ENCODE measurements at regions not wholly inside any gene's neighbourhood (a gene's known extent, or its start where the extent isn't known, plus 50 kb on each side); places are given as distances from the start of the nearest gene placed in this dataset.

GRCh38 chr20:12383821-12384220 is 466.1 kb downstream of the BTBD3 start:
- peak overlapping the region in 2 of 3 experiments; percentile 47 to 80 for H3K27ac Mint-ChIP-seq
- peaks cover 22% of the 10 kb centered on the region for H3K4me1 Mint-ChIP-seq
- H3K9me3 Mint-ChIP-seq = peaks cover 7% of the 10 kb centered on the region
- peak overlapping the region in 1 of 3 experiments; percentile 1 for H3K4me3 Mint-ChIP-seq
- no peak for TF ChIP-seq CTCF (IDR thresholded peaks at IDR 0.05; ENCODE audit: unreplicated experiment in 3 of 3)
- H3K27me3 Mint-ChIP-seq (ENCODE audit: low read depth) = peaks cover 4% of the 10 kb centered on the region
- H3K36me3 Mint-ChIP-seq (ENCODE audit: low read depth) = no peaks in the 10 kb centered on the region

- TF ChIP-seq CTCF (IDR thresholded peaks at IDR 0.05; ENCODE audit: unreplicated experiment in 3 of 3) = no peak
- Mint-ChIP-seq H3K4me3 (no peak overlapping the region), H3K27me3 (ENCODE audit: low read depth) (peaks cover 4% of the 10 kb centered on the region), H3K27ac (no peak overlapping the region), H3K9me3 (no peaks in the 10 kb centered on the region), H3K4me1 (peaks cover 22% of the 10 kb centered on the region), H3K36me3 (ENCODE audit: low read depth) (no peaks in the 10 kb centered on the region)
Observed at GRCh38 chr20:12386821-12387220, 469.1 kb downstream of the BTBD3 start.

DNA sequence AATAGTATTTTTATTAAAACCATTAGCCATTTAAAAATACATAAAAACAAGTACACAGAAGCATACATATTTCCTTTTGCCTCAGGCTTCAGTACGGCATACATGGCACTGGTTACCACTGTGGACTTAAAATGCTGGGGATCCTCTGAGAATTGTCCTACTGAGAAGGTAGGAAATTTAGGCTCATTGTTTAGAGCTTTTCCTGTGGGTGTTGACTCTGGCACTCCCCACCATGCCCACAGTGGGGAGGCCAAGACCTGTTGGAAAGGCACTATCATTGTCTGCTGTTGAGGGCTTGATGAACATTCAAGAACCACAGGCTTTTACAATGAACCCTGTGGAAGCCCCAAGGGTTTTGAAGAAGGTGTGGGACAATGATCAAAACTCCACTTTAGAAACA is 473.4 kb downstream of the BTBD3 start:
- TF ChIP-seq CTCF (IDR thresholded peaks at IDR 0.05; ENCODE audit: unreplicated experiment in 3 of 3) = no peak
- peaks cover 4% of the 10 kb centered on the region for H3K4me1 Mint-ChIP-seq
- no peaks in the 10 kb centered on the region for H3K27me3 Mint-ChIP-seq (ENCODE audit: low read depth)
- H3K27ac Mint-ChIP-seq = no peak overlapping the region
- H3K4me3 Mint-ChIP-seq = no peak overlapping the region
- no peaks in the 10 kb centered on the region for H3K36me3 Mint-ChIP-seq (ENCODE audit: low read depth)
- H3K9me3 Mint-ChIP-seq = no peaks in the 10 kb centered on the region

DNA sequence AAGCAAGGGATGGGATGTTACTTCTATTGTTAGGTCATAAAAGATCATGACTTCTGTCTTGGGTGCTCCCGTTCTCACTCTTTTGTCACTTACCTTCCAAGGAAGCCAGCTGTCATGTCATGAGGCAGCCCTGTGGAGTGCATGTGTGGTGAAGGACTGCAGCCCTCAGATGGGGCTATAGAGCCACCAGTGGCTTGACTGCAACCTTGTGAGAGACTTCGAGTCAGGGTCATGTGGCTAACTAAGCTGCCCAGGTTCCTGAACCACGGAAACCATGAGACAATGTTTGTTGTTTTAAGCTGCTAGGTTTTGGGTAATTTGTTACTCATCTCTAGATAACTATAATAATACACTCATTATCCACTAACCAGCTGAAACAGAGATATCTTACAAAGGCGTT is 477.1 kb downstream of the BTBD3 start:
- H3K36me3 Mint-ChIP-seq (ENCODE audit: low read depth) = no peaks in the 10 kb centered on the region
- H3K4me3 Mint-ChIP-seq = no peak overlapping the region
- no peak overlapping the region for H3K27ac Mint-ChIP-seq
- no peaks in the 10 kb centered on the region for H3K4me1 Mint-ChIP-seq
- no peaks in the 10 kb centered on the region for H3K27me3 Mint-ChIP-seq (ENCODE audit: low read depth)
- TF ChIP-seq CTCF (IDR thresholded peaks at IDR 0.05; ENCODE audit: unreplicated experiment in 3 of 3) = no peak
- no peaks in the 10 kb centered on the region for H3K9me3 Mint-ChIP-seq

GRCh38 chr20:12395353-12395752 is 477.7 kb downstream of the BTBD3 start:
- no peak for TF ChIP-seq CTCF (IDR thresholded peaks at IDR 0.05; ENCODE audit: unreplicated experiment in 3 of 3)
- Mint-ChIP-seq H3K27me3 (ENCODE audit: low read depth) (no peaks in the 10 kb centered on the region), H3K36me3 (ENCODE audit: low read depth) (no peaks in the 10 kb centered on the region), H3K27ac (peak overlapping the region in 1 of 3 experiments; percentile 67), H3K4me3 (no peak overlapping the region), H3K4me1 (no peaks in the 10 kb centered on the region), H3K9me3 (no peaks in the 10 kb centered on the region)

DNA sequence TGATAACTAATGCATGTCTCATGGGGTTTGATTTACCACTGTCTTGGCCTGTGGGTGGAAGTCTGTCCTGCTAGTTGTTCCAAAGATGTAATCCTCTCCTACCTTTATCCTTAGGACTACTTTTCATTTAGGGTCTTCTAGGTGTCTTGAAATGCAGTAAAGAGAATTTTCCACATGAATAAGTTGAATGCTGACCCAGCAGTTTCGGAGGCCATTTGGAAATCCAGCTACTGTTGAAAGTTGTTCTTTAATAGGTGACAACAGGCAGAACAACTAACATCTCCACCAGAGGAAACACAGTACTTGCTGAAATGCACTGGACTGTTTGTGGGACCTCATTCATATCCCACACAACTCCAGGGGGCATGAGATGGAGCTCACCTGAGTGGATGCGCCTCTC is 478.1 kb downstream of the BTBD3 start:
- H3K36me3 Mint-ChIP-seq (ENCODE audit: low read depth) = no peaks in the 10 kb centered on the region
- no peak overlapping the region for H3K4me3 Mint-ChIP-seq
- no peak for TF ChIP-seq CTCF (IDR thresholded peaks at IDR 0.05; ENCODE audit: unreplicated experiment in 3 of 3)
- H3K27me3 Mint-ChIP-seq (ENCODE audit: low read depth) = no peaks in the 10 kb centered on the region
- no peaks in the 10 kb centered on the region for H3K4me1 Mint-ChIP-seq
- H3K27ac Mint-ChIP-seq = peak overlapping the region in 1 of 3 experiments; percentile 67
- H3K9me3 Mint-ChIP-seq = no peaks in the 10 kb centered on the region

Measured in nephron (organoid).